GM12873 (cell line): ENCODE measurements at regions not wholly inside any gene's neighbourhood (a gene's known extent, or its start where the extent isn't known, plus 50 kb on each side); places are given as distances from the start of the nearest gene placed in this dataset.

ENCODE experiments used
- CTCF ChIP-seq: IDR thresholded peaks from 2 replicates; pipeline ENCODE4 v1.5.1; 2012; ENCODE audit warnings: low read depth, mild to moderate bottlenecking, moderate library complexity, low read length, control low read depth; ENCODE audit not compliant: insufficient read depth; ENCODE audit errors: missing control alignments

- no peak for TF ChIP-seq CTCF
Measured at GRCh38 chr16:64181271-64181925, 940.5 kb downstream of the CDH11 start.

- no peak for TF ChIP-seq CTCF
Measured at GRCh38 chr16:64180136-64180900, 941.5 kb downstream of the CDH11 start.

DNA sequence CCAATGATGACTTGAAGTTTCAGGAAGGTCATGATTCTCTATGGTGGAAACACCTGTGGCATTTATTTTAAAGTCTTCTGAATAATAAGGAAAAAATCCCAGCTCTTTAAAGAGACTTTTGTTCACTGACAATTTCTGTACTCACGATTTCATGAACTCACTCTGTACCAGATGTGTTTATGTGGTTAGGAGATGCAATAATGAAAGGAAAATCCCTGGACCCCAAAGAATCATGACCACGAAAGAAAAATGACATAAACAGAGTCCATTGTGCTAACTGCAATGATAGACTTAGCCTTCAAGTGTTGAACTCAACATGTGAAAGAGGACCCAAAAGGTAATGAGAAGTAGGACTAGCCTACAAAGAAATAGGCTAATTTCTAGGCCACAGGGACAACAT, 947.5 kb downstream of the CDH11 start:
- TF ChIP-seq CTCF, result no peak

- no peak for TF ChIP-seq CTCF
Measured at GRCh38 chr16:64172652-64173051, 949.2 kb downstream of the CDH11 start.

GRCh38 chr16:64172226-64172625, 949.6 kb downstream of the CDH11 start:
- TF ChIP-seq CTCF, result no peak

GRCh38 chr16:64171632-64172031, 950.2 kb downstream of the CDH11 start:
- TF ChIP-seq CTCF, result no peak

GRCh38 chr16:64168371-64168770, 953.5 kb downstream of the CDH11 start:
- TF ChIP-seq CTCF, result no peak
